Adrenal gland (tissue), 9 donors: ENCODE measurements at regions not wholly inside any gene's neighbourhood (a gene's known extent, or its start where the extent isn't known, plus 50 kb on each side); places are given as distances from the start of the nearest gene placed in this dataset.

Experiments
- DNase-seq, 7 donors: peaks; one replicate each; pipeline ENCODE4 v3.0.0-alpha.2; 2019 to 2020
- H3K27ac ChIP-seq, 5 donors: fragments of 200-600 bp; sonication (generic) in 4 of 5; 1 replicate in 3 of 5; 2 replicates in 2 of 5; pipeline versions ENCODE4 v1.5.1 to v1.8.0; 2016 to 2020; ENCODE audit warnings: mild to moderate bottlenecking in 1 of 5
- H3K27me3 ChIP-seq: fragments of 200-600 bp; 2 replicates; pipeline ENCODE4 v1.8.0; 2021
- H3K36me3 ChIP-seq, 2 donors: fragments of 200-600 bp; replicated peaks in 1 of 2; 1 replicate in 1 of 2; 2 replicates in 1 of 2; pipeline versions ENCODE4 v1.5.1 to v1.8.0; 2018 to 2022
- H3K4me1 ChIP-seq, 2 donors: fragments of 200-600 bp; replicated peaks in 1 of 2; 1 replicate in 1 of 2; 2 replicates in 1 of 2; pipeline versions ENCODE4 v1.5.1 to v1.8.0; 2018 to 2021
- H3K4me3 ChIP-seq, 4 donors: fragments of 200-600 bp; sonication (generic) in 3 of 4; one replicate each; pipeline ENCODE4 v1.5.1; 2016 to 2018
- H3K9me3 ChIP-seq, 3 donors: fragments of 200-600 bp; sonication (generic) in 1 of 3; replicated peaks in 1 of 3; 1 replicate in 2 of 3; 2 replicates in 1 of 3; pipeline versions ENCODE4 v1.5.1 to v1.8.0; 2016 to 2021
- POLR2A ChIP-seq, 2 donors: fragments of 450-650 bp; IDR thresholded peaks; one replicate each; pipeline ENCODE4 v1.6.1; 2017; ENCODE audit warnings: antibody characterized with exemption in 2 of 2, mild to moderate bottlenecking in 2 of 2, moderate library complexity in 1 of 2
- WGBS, 4 donors: extraction: QIAGEN DNeasy Blood & Tissue Kit in 2 of 4; methylation state at CpG; one replicate each; pipeline versions ENCODE4 v1.1.5 to v1.1.7; 2013 to 2017; 5-methylcytosine and 5-hydroxymethylcytosine counted together
- intact Hi-C, 2 donors: fragments of 100-400 bp; cut with DNase I; formaldehyde crosslinking; loops; one replicate each; pipeline versions ENCODE4 v1.14.1 to v1.15.0; 2022 to 2023
- TF ChIP-seq, protein P1 (sequence below), 6 experiments: fragments of 450-650 bp in 4 of 6; fragments of 200-600 bp in 2 of 6; sonication (generic) in 1 of 6; IDR thresholded peaks; 1 replicate in 5 of 6; 2 replicates in 1 of 6; pipeline versions ENCODE4 v1.5.1 to v1.8.0; 2016 to 2021; ENCODE audit warnings: antibody characterized with exemption in 6 of 6, mild to moderate bottlenecking in 2 of 6, moderate library complexity in 1 of 6
- donor health status: healthy with polysubstance abuse.
- donor health status: Bipolar disorder and iron deficiency.
- donor health status: DM: yes; HTN: yes; CAD: no.
- donor health status: DM: no; HTN: no; CAD: no.
- donor health status: DM: no; HTN: no; CAD: no.

DNA sequence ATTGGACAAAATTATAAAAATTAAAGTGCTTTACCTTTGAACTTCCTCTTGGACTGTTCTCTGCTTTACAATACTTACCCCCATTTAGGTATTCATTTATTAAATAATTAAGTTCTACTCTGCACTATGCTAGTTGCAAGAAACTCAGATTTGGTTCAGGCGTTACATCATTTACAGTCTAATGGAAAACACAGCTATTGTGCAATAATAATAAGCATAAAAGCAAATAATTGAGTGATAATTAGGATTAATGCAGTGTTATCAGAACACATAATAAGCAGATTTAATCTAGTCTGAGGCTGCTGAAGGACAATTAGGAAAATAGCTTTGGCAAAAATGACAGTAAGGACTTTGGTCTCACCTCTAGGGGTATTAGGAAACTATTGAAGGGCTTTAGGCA lies 493.2 kb upstream of the ADARB2 start:
- no peaks in the 10 kb centered on the region for H3K4me1 ChIP-seq
- 63 to 70% (median 67%) methylated on average over 1 of the region's 1 CpG for WGBS, 4 donors
- intact Hi-C loops, result no loop called here
- no peaks in the 10 kb centered on the region for H3K27me3 ChIP-seq
- TF ChIP-seq, protein P1, sequence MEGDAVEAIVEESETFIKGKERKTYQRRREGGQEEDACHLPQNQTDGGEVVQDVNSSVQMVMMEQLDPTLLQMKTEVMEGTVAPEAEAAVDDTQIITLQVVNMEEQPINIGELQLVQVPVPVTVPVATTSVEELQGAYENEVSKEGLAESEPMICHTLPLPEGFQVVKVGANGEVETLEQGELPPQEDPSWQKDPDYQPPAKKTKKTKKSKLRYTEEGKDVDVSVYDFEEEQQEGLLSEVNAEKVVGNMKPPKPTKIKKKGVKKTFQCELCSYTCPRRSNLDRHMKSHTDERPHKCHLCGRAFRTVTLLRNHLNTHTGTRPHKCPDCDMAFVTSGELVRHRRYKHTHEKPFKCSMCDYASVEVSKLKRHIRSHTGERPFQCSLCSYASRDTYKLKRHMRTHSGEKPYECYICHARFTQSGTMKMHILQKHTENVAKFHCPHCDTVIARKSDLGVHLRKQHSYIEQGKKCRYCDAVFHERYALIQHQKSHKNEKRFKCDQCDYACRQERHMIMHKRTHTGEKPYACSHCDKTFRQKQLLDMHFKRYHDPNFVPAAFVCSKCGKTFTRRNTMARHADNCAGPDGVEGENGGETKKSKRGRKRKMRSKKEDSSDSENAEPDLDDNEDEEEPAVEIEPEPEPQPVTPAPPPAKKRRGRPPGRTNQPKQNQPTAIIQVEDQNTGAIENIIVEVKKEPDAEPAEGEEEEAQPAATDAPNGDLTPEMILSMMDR (IDR thresholded peaks at IDR 0.05), result no peak
- TF ChIP-seq POLR2A (IDR thresholded peaks at IDR 0.05), result no peak
- H3K4me3 ChIP-seq, result no peak overlapping the region
- H3K27ac ChIP-seq, result no peak overlapping the region
- H3K9me3 ChIP-seq, result no peaks in the 10 kb centered on the region
- DNase-seq, result no peak
- no peaks in the 10 kb centered on the region for H3K36me3 ChIP-seq

DNA sequence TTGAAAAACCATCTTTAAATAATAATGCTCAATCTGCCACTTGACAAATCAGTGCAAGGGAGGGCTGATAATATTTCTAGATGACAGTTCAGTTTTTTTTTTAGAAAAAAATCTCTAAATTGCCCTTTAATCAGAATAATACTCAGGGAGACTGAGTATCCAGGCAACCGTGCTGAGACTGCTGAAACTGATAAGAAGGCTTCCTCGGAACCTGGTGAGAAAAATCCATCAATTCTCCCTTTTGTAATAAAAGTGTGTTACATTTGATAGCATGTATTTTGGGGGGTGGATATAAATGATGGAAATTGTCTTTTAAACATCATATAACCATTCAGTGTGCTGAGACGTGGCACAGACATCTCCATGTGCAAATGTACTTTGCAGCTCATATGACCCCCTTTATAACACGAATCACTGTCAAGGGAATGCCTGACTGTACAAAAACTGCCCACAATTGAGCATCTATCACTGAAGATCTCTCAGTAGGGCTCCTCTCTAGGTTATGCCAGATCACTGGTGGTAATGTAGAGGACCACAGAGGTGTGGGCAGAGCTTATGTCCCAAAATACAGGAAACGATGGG lies 491.1 kb upstream of the ADARB2 start:
- intact Hi-C loops, result no loop called here

DNA sequence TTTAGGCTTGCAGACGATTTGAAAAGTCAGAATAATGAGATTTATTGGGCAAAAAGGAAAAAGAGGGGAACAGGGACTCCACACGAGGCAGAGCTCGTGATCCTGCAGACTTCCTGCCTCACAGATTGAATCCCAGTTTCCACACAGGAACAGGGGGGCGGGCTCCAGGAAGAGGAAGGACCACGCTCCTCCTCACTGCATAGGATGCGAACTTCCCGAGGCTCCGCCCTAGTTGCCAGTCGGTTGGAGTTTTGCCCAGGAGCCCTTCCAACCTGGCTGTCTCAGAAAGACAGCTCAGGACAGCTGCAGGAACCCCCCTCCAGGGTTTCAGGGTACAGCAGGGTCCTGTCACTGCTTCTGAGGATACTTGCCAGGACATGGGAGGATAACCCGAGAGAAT lies 488.3 kb upstream of the ADARB2 start:
- Histone ChIP-seq H3K9me3 (no peaks in the 10 kb centered on the region), H3K36me3 (no peaks in the 10 kb centered on the region), H3K4me3 (no peak overlapping the region), H3K27ac (no peak overlapping the region), H3K4me1 (no peaks in the 10 kb centered on the region), H3K27me3 (no peaks in the 10 kb centered on the region)
- intact Hi-C loops, result no loop called here
- no peak for DNase-seq
- 64 to 78% (median 67%) methylated on average over 9 to 10 of the region's 10 CpGs for WGBS, 4 donors
- no peak for TF ChIP-seq POLR2A (IDR thresholded peaks at IDR 0.05)
- TF ChIP-seq, protein P1 (IDR thresholded peaks at IDR 0.05), result no peak

More for the DNA sequence above, 491.1 kb upstream of the ADARB2 start:
- Histone ChIP-seq H3K4me3 (no peak overlapping the region), H3K27me3 (no peaks in the 10 kb centered on the region), H3K4me1 (no peaks in the 10 kb centered on the region), H3K27ac (no peak overlapping the region), H3K36me3 (no peaks in the 10 kb centered on the region), H3K9me3 (no peaks in the 10 kb centered on the region)
- no peak for DNase-seq
- WGBS, 4 donors, result 39 to 66% (median 53%) methylated on average over 5 of the region's 5 CpGs
- TF ChIP-seq, protein P1 (IDR thresholded peaks at IDR 0.05), result no peak
- no peak for TF ChIP-seq POLR2A (IDR thresholded peaks at IDR 0.05)

DNA sequence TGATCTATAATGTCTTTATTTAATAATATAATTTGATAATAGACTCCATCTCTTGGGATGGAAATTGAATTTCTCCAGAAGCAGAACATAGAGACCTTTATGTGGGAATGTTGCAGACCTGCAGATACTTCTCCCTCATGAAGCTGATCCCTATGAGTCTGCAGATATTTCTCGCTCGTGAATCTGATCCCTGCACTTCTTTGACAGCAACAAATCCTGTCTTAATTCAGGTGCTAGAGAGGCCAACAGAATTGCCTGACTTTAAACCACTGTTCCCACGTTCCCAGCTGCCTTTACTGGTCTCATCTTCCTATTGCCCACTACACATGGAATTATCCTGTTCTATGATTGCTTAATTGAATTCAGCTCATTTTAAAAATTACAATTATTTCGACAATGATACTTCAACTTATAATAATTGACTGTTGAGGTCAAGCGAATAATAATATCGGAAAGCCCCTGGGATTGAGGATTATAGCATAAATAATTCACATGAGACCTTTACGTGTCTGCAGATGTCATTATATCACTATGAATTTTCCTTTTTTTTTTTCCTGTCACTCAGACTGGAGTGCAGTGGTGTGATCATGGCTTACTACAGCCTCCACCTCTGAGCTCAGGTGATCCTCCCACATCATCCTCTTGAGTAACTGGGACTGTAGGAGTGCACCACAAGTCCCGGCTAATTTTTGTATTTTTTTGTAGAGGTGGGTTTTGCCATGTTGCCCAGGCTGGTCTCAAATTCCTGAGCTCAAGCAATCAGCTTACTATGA lies 486.4 kb upstream of the ADARB2 start:
- intact Hi-C loops, result no loop called here
- WGBS, 4 donors, result 61 to 69% (median 68%) methylated on average over 8 of the region's 8 CpGs
- no peak for TF ChIP-seq POLR2A (IDR thresholded peaks at IDR 0.05)
- TF ChIP-seq, protein P1 (IDR thresholded peaks at IDR 0.05), result no peak
- no peaks in the 10 kb centered on the region for H3K27me3 ChIP-seq
- H3K36me3 ChIP-seq, result no peaks in the 10 kb centered on the region
- no peak overlapping the region for H3K27ac ChIP-seq
- no peaks in the 10 kb centered on the region for H3K9me3 ChIP-seq
- no peak overlapping the region for H3K4me3 ChIP-seq
- H3K4me1 ChIP-seq, result no peaks in the 10 kb centered on the region
- no peak for DNase-seq
